Stimulated activated CD4-positive, alpha-beta T cell treated with anti-CD3 and anti-CD28 coated beads, Interleukin-1b, Interleukin-23, amount 100 ng/mL, for 24 hours (primary cell): ENCODE measurements at regions not wholly inside any gene's neighbourhood (a gene's known extent, or its start where the extent isn't known, plus 50 kb on each side); places are given as distances from the start of the nearest gene placed in this dataset.
"Not testable (repeated sequence)": the region's sequence is repeated elsewhere in the genome, so short reads cannot be mapped to it uniquely, and the experiment has no call there.

Experiments used
- DNase-seq, 4 experiments: peaks; one replicate each; pipeline ENCODE4 v3.0.0-alpha.2; 2020; ENCODE audit warnings: low read depth in 4 of 4, low spot score in 1 of 4

- DNase-seq = no peak
These were observed 74.9 kb downstream of the ALG10 start for GRCh38 chr12:34097213-34097612.

GRCh38 chr12:34105392-34105933 lies 83.2 kb downstream of the ALG10 start:
- DNase-seq = no peak

GRCh38 chr12:34106172-34106571 lies 83.9 kb downstream of the ALG10 start:
- DNase-seq = no peak

DNA sequence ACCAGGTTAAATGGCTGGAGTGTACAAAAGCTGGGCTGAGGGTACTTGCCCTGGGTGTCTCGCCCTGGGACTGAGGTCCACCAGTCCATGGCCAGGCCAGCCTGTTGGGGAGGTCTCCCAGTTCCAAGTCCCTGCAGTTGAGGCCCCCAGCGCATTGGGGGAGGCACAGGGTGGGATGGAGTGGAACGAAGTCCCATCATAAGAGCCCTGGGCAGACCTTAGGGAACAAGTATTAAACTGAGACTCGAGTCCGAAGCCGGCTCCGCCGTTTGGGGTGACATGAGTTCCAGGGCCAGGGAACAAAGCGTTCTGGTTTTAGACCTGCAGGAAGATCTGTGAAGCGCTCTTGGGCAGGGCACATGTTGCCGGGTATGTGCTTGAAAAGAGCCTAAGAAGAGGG lies 84.7 kb downstream of the ALG10 start:
- no peak for DNase-seq

DNA sequence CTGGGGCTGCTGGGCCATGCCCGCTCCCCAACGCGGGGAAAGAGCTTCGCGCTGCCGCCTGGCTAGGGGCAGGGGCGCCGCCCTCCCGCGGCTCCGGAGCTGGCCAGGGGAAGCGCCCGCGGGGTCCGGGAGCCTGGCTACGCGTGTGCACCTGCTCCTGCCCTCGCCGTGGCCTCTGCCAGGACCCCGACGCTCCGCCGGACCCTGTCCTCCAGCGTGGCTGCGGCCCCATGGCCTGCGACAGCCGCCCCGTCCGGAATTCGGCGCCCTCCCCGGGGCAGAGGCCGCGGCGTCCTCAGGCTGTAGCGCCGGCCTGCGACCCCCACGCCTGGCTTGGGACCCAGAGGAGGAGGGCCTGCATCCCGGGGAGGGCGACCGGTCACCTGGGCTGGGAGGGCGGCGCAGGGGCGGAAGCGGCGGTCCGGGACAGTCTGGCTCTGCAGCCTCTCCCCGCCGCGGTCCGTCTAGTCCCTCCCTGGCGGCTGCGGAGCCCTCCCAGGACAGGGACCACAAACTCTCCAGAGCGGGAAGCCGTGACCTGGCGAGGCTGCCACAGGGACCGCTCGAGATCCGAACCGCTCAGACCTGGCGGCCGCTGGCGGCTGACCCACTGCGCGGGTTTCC lies 85.6 kb downstream of the ALG10 start:
- no peak for DNase-seq

DNA sequence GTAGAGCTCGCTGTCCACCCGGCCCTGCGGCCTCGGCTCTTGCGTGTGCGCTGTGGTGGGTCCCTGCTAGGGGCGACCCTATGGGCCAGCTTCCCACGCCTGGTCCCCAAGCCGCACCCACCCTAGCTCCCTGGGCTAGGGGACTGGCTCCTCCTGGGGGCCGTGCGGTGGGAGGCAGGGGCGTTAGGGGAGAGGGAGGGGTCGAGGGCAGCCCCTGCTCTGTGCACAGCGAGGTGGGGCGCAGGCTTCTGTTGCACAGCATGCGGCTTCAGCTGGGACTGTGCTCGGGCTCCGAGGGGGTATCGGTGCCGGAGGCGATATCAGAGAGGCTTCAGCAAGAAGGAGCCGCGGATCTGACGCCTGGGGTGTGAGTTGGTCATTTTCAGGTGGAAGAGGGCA lies 86.1 kb downstream of the ALG10 start:
- no peak for DNase-seq

- no peak for DNase-seq
These were observed 86.7 kb downstream of the ALG10 start for GRCh38 chr12:34108967-34109366.

GRCh38 chr12:34109390-34109789 lies 87.1 kb downstream of the ALG10 start:
- no peak for DNase-seq

DNA sequence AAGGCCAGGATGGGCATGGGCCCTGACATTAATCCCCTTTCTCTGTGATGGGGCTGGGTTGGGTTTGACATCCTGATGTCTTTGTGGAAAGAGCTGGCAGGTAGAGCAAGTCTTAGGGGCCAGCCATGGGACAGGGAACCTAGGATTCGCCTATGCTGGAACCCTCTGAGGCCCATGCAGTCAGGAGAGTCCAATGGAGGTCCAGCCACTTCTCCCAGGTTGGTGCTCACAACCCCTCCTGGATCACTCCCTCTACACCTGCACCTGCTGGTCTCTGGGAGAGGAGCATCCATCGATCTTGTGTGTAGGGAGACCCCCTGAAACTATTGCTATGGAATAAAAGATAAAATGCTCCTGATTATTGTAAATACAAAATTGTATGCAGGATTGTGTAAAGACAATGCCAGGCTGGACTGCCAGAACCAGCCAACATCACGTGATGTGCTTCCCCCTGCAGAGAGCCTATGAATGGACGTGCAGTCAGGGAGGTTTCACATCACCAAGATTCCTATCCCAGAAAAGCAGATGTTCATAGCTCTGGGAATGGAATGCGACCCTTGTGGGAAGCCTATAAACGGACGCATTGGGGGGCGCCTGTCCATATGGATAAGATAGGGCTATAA lies 87.7 kb downstream of the ALG10 start:
- DNase-seq = not testable (repeated sequence)

GRCh38 chr12:34119366-34119765 lies 97.1 kb downstream of the ALG10 start:
- DNase-seq = no peak

GRCh38 chr12:34121360-34121759 lies 99.1 kb downstream of the ALG10 start:
- DNase-seq = no peak

- DNase-seq = peak in 2 of 4 experiments; percentile 8 to 14
These were observed 100.8 kb downstream of the ALG10 start for GRCh38 chr12:34123092-34123491.

DNA sequence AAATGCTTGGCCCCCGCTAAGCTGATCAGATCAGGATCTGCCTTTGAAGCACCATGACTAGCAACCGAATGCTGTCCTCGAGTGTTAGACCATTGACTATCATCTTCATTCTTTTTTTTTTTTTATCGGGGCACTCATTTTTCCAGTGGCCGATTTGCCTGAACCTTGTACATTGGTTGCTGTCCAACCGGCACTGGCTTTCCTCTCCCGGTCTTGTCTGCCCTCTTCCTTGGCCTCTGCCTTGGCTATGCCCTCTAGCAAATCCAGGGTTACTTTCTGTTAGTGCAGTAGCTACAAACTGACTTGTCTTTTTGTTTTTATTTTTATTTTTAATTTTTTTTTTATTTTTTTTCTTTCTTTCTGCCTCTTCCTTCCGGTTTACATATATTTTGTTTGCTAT lies 102.3 kb downstream of the ALG10 start:
- no peak for DNase-seq

- no peak for DNase-seq
These were observed 103.9 kb downstream of the ALG10 start for GRCh38 chr12:34126239-34126641.

DNA sequence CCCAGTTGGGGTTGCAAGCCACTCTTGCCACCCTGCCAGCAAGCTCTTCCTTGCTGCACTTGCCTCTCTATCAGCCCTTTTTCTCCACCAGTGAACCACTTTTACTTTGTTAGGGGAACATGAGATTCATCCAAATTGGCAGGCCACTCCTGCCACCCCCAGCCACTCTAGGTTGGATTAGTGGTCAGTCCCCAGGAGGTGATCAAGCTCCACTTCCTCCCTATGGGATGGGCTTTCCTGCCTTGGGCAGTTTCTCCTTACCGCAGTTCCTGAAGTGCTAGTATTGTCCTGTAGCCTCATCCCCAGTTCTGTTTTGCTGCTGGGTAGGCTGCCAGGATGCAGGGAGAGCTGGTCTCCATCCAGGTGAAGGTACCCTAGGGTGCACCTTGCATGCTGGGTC lies 104.5 kb downstream of the ALG10 start:
- DNase-seq = no peak

DNA sequence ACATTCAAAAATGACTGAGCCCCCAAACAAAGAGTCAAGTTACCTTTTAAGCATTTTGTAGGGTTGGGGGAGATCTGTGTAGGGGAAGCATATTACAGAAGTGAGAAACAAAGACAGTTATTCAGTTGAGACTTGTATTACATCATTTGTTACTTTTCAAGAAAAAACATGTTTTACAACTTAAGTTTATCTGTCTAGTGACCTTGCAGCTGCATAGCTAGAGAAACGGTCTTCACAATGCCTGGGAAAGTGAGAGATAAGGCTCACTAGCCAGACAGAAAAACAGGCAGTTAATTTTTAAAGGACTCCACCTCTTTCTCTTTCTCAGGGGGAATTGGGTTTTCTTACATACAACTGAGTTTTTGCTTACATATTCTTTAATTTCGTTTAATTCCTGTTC lies 105.1 kb downstream of the ALG10 start:
- not testable (repeated sequence) for DNase-seq

DNA sequence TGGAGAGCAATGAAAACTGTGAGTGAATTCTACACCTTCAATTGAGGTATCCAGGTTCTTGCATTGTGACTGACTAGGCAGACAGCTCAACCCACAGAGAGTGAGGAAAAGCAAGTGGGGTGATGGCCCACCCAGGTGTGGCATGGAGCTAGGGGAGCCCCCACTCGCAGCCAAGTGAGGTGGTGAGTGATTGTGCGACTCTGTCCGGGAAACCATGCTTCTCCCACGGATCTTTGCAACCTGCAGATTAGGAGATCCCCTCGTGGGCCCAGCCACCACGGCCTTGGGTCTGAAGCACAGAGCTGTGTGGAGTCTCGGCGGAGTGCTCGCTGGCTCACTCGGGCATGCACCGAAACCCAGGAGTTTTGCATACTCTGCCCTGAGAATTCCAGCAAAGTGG lies 120.1 kb downstream of the ALG10 start:
- no peak for DNase-seq

- DNase-seq = no peak
These were observed 128.7 kb downstream of the ALG10 start for GRCh38 chr12:34151019-34151418.

DNA sequence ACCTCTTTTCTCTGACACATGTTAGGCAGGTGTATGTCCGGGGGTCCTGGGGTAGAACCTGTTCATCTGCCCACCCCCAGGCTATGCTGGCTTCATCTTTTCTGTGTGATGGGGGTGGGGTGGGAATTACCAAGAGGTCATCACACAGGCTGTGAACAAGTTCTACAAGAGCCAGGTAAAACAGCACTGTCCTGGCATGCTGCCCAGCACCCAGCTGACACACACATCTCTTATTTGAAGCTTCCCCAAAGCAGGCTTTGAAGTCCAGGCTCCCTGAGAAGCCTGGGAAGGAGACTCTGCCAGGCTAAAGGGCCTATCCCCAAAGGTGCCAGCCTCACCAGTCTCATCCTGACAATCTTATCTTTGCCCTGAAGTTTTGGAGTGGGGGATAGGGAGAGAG lies 141.1 kb downstream of the ALG10 start:
- no peak for DNase-seq

DNA sequence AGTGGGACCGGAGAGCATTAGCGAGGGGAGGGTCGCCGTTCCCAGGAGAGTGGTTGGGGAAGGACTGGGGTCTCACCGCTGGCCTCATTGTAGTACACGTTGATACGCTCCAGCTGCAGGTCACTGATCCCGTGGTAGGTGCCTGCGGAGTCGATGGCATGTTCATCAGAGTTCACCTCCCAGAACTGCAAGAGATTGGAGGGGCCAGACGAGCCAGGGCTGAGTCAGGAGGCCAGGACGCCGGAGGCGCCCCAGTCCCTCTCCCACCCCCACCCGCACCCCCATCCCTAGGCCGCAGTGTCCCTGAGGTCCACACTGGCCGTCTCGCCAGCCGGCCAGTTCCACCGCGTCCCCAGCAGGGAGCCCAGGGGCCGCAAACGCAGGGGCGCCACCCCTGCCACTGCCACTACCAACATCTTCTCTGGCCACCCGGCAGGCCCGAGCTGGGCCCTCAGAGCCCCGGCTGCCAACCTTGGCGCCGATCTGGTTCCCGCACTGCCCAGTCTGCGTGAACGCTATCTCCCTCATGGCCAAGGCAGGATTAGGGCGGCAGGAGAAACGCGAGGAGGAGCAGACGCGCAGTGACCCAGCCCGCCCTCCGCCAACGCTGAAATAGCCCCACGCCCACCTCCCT lies 144.2 kb downstream of the ALG10 start:
- DNase-seq = no peak

- not testable (repeated sequence) for DNase-seq
These were observed 146.2 kb downstream of the ALG10 start for GRCh38 chr12:34168507-34168906.

DNA sequence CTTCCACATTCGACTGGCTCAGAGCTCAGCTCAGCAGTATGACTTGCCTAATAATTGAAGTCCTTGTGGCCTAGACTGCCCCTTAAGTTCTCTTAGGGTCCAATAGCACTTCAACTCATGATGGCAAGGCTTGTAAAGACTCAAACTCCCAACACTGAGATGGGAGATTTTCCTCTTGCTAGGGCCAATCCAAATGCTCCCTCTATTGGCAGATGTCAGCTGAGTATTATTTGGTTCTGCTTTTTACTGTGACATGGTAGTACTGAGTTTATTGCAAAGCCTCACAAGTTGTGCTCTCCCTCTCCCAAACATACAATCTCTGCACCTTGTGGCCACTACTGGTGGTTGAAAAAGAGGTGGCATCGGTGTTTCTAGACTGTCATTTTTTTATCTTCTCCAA lies 164.2 kb downstream of the ALG10 start:
- no peak for DNase-seq
